ENCODE measurements at regions not wholly inside any gene's neighbourhood (a gene's known extent, or its start where the extent isn't known, plus 50 kb on each side); places are given as distances from the start of the nearest gene placed in this dataset.

DNA sequence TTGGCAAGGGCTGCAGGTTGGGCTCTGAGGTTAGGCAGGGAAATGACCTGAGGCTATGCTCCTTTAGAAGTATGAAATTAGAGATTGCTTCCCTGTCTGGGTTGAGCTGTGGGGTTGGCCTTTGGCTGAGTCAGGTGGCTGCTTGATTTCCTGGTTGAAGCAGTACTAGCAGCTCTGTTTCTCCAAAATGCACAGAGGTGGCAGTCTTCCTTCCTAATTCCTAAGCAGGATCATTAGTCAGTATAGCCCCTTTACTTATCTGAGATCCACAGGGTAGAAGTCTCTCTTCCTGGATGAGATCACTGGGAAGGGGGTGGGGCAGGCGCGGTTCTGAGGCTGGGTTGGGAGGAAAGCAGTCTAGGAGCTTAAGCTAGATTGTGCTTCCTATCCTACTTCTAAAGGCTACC is 1917.5 kb downstream of the LRRC4C start:
- TF ChIP-seq ZNF326 (CRISPR knock-in tag; IDR thresholded peaks at IDR 0.05; ENCODE audit: borderline replicate concordance) (no peak), ZNF3 (CRISPR knock-in tag; IDR thresholded peaks at IDR 0.05) (no peak), ZFX (CRISPR knock-in tag; IDR thresholded peaks at IDR 0.05; ENCODE audit: low read depth) (no peak), TOE1 (CRISPR knock-in tag; IDR thresholded peaks at IDR 0.05) (no peak), SNAPC2 (CRISPR knock-in tag; IDR thresholded peaks at IDR 0.05) (no peak), NR3C1 (CRISPR knock-in tag; IDR thresholded peaks at IDR 0.05) (no peak), SAFB2 (CRISPR knock-in tag; IDR thresholded peaks at IDR 0.05; ENCODE audit: borderline replicate concordance, low read depth) (no peak)
- TF ChIP-seq, protein P1, sequence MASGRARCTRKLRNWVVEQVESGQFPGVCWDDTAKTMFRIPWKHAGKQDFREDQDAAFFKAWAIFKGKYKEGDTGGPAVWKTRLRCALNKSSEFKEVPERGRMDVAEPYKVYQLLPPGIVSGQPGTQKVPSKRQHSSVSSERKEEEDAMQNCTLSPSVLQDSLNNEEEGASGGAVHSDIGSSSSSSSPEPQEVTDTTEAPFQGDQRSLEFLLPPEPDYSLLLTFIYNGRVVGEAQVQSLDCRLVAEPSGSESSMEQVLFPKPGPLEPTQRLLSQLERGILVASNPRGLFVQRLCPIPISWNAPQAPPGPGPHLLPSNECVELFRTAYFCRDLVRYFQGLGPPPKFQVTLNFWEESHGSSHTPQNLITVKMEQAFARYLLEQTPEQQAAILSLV (CRISPR knock-in tag; IDR thresholded peaks at IDR 0.05; ENCODE audit: borderline replicate concordance): no peak
- TF ChIP-seq, protein P2, sequence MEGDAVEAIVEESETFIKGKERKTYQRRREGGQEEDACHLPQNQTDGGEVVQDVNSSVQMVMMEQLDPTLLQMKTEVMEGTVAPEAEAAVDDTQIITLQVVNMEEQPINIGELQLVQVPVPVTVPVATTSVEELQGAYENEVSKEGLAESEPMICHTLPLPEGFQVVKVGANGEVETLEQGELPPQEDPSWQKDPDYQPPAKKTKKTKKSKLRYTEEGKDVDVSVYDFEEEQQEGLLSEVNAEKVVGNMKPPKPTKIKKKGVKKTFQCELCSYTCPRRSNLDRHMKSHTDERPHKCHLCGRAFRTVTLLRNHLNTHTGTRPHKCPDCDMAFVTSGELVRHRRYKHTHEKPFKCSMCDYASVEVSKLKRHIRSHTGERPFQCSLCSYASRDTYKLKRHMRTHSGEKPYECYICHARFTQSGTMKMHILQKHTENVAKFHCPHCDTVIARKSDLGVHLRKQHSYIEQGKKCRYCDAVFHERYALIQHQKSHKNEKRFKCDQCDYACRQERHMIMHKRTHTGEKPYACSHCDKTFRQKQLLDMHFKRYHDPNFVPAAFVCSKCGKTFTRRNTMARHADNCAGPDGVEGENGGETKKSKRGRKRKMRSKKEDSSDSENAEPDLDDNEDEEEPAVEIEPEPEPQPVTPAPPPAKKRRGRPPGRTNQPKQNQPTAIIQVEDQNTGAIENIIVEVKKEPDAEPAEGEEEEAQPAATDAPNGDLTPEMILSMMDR (CRISPR knock-in tag; IDR thresholded peaks at IDR 0.05): no peak
- TF ChIP-seq, protein P3, sequence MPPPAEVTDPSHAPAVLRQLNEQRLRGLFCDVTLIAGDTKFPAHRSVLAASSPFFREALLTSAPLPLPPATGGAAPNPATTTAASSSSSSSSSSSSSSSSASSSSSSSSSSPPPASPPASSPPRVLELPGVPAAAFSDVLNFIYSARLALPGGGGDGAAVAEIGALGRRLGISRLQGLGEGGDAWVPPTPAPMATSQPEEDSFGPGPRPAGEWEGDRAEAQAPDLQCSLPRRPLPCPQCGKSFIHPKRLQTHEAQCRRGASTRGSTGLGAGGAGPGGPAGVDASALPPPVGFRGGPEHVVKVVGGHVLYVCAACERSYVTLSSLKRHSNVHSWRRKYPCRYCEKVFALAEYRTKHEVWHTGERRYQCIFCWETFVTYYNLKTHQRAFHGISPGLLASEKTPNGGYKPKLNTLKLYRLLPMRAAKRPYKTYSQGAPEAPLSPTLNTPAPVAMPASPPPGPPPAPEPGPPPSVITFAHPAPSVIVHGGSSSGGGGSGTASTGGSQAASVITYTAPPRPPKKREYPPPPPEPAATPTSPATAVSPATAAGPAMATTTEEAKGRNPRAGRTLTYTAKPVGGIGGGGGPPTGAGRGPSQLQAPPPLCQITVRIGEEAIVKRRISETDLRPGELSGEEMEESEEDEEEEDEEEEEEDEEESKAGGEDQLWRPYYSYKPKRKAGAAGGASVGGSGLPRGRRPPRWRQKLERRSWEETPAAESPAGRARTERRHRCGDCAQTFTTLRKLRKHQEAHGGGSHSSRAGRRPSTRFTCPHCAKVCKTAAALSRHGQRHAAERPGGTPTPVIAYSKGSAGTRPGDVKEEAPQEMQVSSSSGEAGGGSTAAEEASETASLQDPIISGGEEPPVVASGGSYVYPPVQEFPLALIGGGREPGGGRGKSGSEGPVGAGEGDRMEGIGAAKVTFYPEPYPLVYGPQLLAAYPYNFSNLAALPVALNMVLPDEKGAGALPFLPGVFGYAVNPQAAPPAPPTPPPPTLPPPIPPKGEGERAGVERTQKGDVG (CRISPR knock-in tag; IDR thresholded peaks at IDR 0.05; ENCODE audit: borderline replicate concordance): no peak
- TF ChIP-seq, protein P4, sequence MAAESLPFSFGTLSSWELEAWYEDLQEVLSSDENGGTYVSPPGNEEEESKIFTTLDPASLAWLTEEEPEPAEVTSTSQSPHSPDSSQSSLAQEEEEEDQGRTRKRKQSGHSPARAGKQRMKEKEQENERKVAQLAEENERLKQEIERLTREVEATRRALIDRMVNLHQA (CRISPR knock-in tag; IDR thresholded peaks at IDR 0.05): no peak
